ENCODE measurements at regions not wholly inside any gene's neighbourhood (a gene's known extent, or its start where the extent isn't known, plus 50 kb on each side); places are given as distances from the start of the nearest gene placed in this dataset.

DNA sequence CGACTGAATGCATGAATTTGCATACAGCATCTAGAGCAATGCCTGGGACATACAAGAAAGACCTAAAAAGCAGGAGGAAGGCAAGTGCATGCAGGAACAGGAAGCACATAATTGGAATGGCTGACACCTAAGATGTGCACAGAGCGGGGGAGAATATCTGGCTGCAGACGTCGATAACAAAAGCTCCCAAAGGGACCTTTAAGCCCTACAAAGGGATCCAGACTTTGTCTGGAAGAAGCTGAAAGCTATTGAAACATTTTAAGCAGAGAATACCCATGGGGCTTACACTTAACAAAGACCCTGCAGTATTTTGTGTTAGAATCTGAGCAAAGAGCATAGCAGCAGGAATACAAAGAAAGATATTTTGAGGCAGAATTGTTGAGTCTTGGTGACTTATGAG is 107.4 kb upstream of the CLDN10 start:
- H3K9ac ChIP-seq (ENCODE audit: low read length), result no peak overlapping the region
- no peaks in the 10 kb centered on the region for H4K20me1 ChIP-seq (ENCODE audit: insufficient read depth, low read length)
- no peaks in the 10 kb centered on the region for H3K36me3 ChIP-seq (ENCODE audit: insufficient read depth, low read length)
- no peaks in the 10 kb centered on the region for H3K9me3 ChIP-seq (ENCODE audit: insufficient read depth, low read depth, low read length)
- H3K4me1 ChIP-seq (ENCODE audit: insufficient read depth, low read length), result no peaks in the 10 kb centered on the region
- no peaks in the 10 kb centered on the region for H3K36me3 Mint-ChIP-seq (ENCODE audit: low read depth, unreplicated experiment)
- no peak for DNase-seq (ENCODE audit: low read depth)
- H3K9me3 Mint-ChIP-seq (ENCODE audit: unreplicated experiment), result no peaks in the 10 kb centered on the region
- no peak overlapping the region for H3K4me2 ChIP-seq (ENCODE audit: low read length)
- H3K4me1 Mint-ChIP-seq (ENCODE audit: low read depth, unreplicated experiment), result no peaks in the 10 kb centered on the region
- H3K4me3 Mint-ChIP-seq (ENCODE audit: unreplicated experiment), result no peak overlapping the region
- no peak for FAIRE-seq
- H3K27ac Mint-ChIP-seq (ENCODE audit: unreplicated experiment), result no peak overlapping the region
- no peak overlapping the region for H2AFZ ChIP-seq (ENCODE audit: low read depth, low read length)
- peaks cover 17% of the 10 kb centered on the region for H3K27me3 ChIP-seq (ENCODE audit: insufficient read depth, low read length)
- TF ChIP-seq EZH2 (IDR thresholded peaks at IDR 0.05; ENCODE audit: insufficient read depth, low read length) (no peak), CTCF (IDR thresholded peaks at IDR 0.05; ENCODE audit: insufficient read depth, low read depth, low read length) (no peak)
- no peak overlapping the region for H3K4me3 ChIP-seq (ENCODE audit: insufficient read depth, low read depth, low read length)
- H3K79me2 ChIP-seq (ENCODE audit: insufficient read depth, low read length), result no peaks in the 10 kb centered on the region
- no peak overlapping the region for H3K27ac ChIP-seq (ENCODE audit: low read depth, low read length)
- peaks cover 21% of the 10 kb centered on the region for H3K27me3 Mint-ChIP-seq (ENCODE audit: low read depth, unreplicated experiment)

- Histone ChIP-seq H3K79me2 (ENCODE audit: insufficient read depth, low read length) (no peaks in the 10 kb centered on the region), H3K4me2 (ENCODE audit: low read length) (no peak overlapping the region), H3K27ac (ENCODE audit: low read depth, low read length) (no peak overlapping the region), H3K9ac (ENCODE audit: low read length) (no peak overlapping the region), H2AFZ (ENCODE audit: low read depth, low read length) (no peak overlapping the region), H3K4me3 (ENCODE audit: insufficient read depth, low read depth, low read length) (no peak overlapping the region), H3K9me3 (ENCODE audit: insufficient read depth, low read depth, low read length) (no peaks in the 10 kb centered on the region), H3K4me1 (ENCODE audit: insufficient read depth, low read length) (no peaks in the 10 kb centered on the region), H3K27me3 (ENCODE audit: insufficient read depth, low read length) (peaks cover 11% of the 10 kb centered on the region), H4K20me1 (ENCODE audit: insufficient read depth, low read length) (no peaks in the 10 kb centered on the region), H3K36me3 (ENCODE audit: insufficient read depth, low read length) (no peaks in the 10 kb centered on the region)
- Mint-ChIP-seq H3K4me3 (ENCODE audit: unreplicated experiment) (no peak overlapping the region), H3K27ac (ENCODE audit: unreplicated experiment) (no peak overlapping the region), H3K9me3 (ENCODE audit: unreplicated experiment) (peaks cover 2% of the 10 kb centered on the region), H3K27me3 (ENCODE audit: low read depth, unreplicated experiment) (peaks cover 23% of the 10 kb centered on the region), H3K36me3 (ENCODE audit: low read depth, unreplicated experiment) (no peaks in the 10 kb centered on the region), H3K4me1 (ENCODE audit: low read depth, unreplicated experiment) (no peaks in the 10 kb centered on the region)
- TF ChIP-seq EZH2 (IDR thresholded peaks at IDR 0.05; ENCODE audit: insufficient read depth, low read length) (no peak), CTCF (IDR thresholded peaks at IDR 0.05; ENCODE audit: insufficient read depth, low read depth, low read length) (no peak)
- no peak for FAIRE-seq
- no peak for DNase-seq (ENCODE audit: low read depth)
Observed at GRCh38 chr13:95447814-95448213, 104.7 kb upstream of the CLDN10 start.

DNA sequence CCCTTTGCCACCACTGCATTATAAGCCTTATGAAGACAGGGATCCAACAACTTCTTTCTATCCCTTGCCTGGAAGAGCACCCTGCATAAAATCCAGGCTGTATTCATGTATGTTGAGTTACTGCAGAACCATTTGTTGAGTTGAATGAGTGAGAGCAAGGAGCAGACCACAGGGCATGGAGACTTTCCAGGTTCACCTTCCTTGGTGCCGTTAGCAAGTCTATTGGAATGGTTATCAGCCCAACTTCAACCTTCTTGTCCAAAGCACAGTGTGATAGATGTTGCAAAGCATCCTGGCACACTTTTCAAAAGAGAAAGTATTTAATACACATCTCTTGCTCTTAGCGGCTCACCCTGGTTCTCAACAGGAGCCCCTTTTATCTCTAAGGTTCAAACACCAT is 100.9 kb upstream of the CLDN10 start:
- no peaks in the 10 kb centered on the region for H3K79me2 ChIP-seq (ENCODE audit: insufficient read depth, low read length)
- no peak for FAIRE-seq
- H3K4me3 Mint-ChIP-seq (ENCODE audit: unreplicated experiment), result no peak overlapping the region

More for the DNA sequence above, 100.9 kb upstream of the CLDN10 start:
- no peak overlapping the region for H2AFZ ChIP-seq (ENCODE audit: low read depth, low read length)
- H4K20me1 ChIP-seq (ENCODE audit: insufficient read depth, low read length), result no peaks in the 10 kb centered on the region
- no peaks in the 10 kb centered on the region for H3K9me3 ChIP-seq (ENCODE audit: insufficient read depth, low read depth, low read length)
- Mint-ChIP-seq H3K4me1 (ENCODE audit: low read depth, unreplicated experiment) (no peaks in the 10 kb centered on the region), H3K27me3 (ENCODE audit: low read depth, unreplicated experiment) (peaks cover 14% of the 10 kb centered on the region), H3K9me3 (ENCODE audit: unreplicated experiment) (peaks cover 2% of the 10 kb centered on the region), H3K36me3 (ENCODE audit: low read depth, unreplicated experiment) (no peaks in the 10 kb centered on the region), H3K27ac (ENCODE audit: unreplicated experiment) (no peak overlapping the region)
- DNase-seq (ENCODE audit: low read depth), result peak; percentile 78
- TF ChIP-seq CTCF (IDR thresholded peaks at IDR 0.05; ENCODE audit: insufficient read depth, low read depth, low read length), result no peak
- no peak for TF ChIP-seq EZH2 (IDR thresholded peaks at IDR 0.05; ENCODE audit: insufficient read depth, low read length)
- no peak overlapping the region for H3K4me3 ChIP-seq (ENCODE audit: insufficient read depth, low read depth, low read length)
- no peaks in the 10 kb centered on the region for H3K4me1 ChIP-seq (ENCODE audit: insufficient read depth, low read length)
- H3K27me3 ChIP-seq (ENCODE audit: insufficient read depth, low read length), result no peaks in the 10 kb centered on the region
- H3K9ac ChIP-seq (ENCODE audit: low read length), result no peak overlapping the region
- no peak overlapping the region for H3K4me2 ChIP-seq (ENCODE audit: low read length)
- no peaks in the 10 kb centered on the region for H3K36me3 ChIP-seq (ENCODE audit: insufficient read depth, low read length)
- no peak overlapping the region for H3K27ac ChIP-seq (ENCODE audit: low read depth, low read length)
